IMR-90 (cell line): ENCODE measurements at regions not wholly inside any gene's neighbourhood (a gene's known extent, or its start where the extent isn't known, plus 50 kb on each side); places are given as distances from the start of the nearest gene placed in this dataset.

Experiments used
- BHLHE40 ChIP-seq: fragments of 150-350 bp; IDR thresholded peaks from 2 replicates; pipeline ENCODE4 v1.6.1; 2016; ENCODE audit warnings: mild to moderate bottlenecking, low read depth, low read length
- CEBPB ChIP-seq: IDR thresholded peaks from 2 replicates; pipeline ENCODE4 v1.6.1; 2012; ENCODE audit warnings: low read depth, low read length, improper control_type of control experiment
- CTCF ChIP-seq: conservative IDR thresholded peaks from 2 replicates; pipeline ENCODE4 v1.5.1; 2012; ENCODE audit warnings: mild to moderate bottlenecking, low read depth, low read length, improper control_type of control experiment
- FOS ChIP-seq: fragments of 150-350 bp; IDR thresholded peaks from 2 replicates; pipeline ENCODE4 v1.6.1; 2016; ENCODE audit warnings: low read depth, low read length
- MAZ ChIP-seq: IDR thresholded peaks from 2 replicates; pipeline ENCODE4 v1.6.1; 2012; ENCODE audit warnings: low read depth, mild to moderate bottlenecking, low read length, improper control_type of control experiment, moderate library complexity, borderline replicate concordance
- POLR2A ChIP-seq: IDR thresholded peaks from 2 replicates; pipeline ENCODE4 v1.6.1; 2012; ENCODE audit warnings: mild to moderate bottlenecking, low read depth, low read length
- RAD21 ChIP-seq: IDR thresholded peaks from 2 replicates; pipeline ENCODE4 v1.6.1; 2012; ENCODE audit warnings: low read length, improper control_type of control experiment
- RCOR1 ChIP-seq: IDR thresholded peaks from 2 replicates; pipeline ENCODE4 v1.6.1; 2012; ENCODE audit warnings: mild to moderate bottlenecking, low read length, improper control_type of control experiment; ENCODE audit not compliant: insufficient replicate concordance
- RFX5 ChIP-seq: IDR thresholded peaks from 2 replicates; pipeline ENCODE4 v1.8.0; 2012; ENCODE audit warnings: low read depth, mild to moderate bottlenecking, low read length, moderate library complexity
- SMC3 ChIP-seq: fragments of 150-350 bp; IDR thresholded peaks from 2 replicates; pipeline ENCODE4 v1.6.1; 2016; ENCODE audit warnings: low read depth, mild to moderate bottlenecking, antibody characterized with exemption, low read length, moderate library complexity
- TF ChIP-seq, protein P1 (sequence below): fragments of 150-350 bp; IDR thresholded peaks from 2 replicates; pipeline ENCODE4 v1.6.1; 2017; ENCODE audit warnings: mild to moderate bottlenecking, antibody characterized with exemption, low read length, low read depth

- no peak for TF ChIP-seq CTCF
- no peak for TF ChIP-seq POLR2A
- no peak for TF ChIP-seq MAZ
- TF ChIP-seq RFX5 = no peak
- TF ChIP-seq SMC3 = no peak
- TF ChIP-seq CEBPB = no peak
- TF ChIP-seq RAD21 = no peak
- no peak for TF ChIP-seq BHLHE40
- TF ChIP-seq, protein P1, sequence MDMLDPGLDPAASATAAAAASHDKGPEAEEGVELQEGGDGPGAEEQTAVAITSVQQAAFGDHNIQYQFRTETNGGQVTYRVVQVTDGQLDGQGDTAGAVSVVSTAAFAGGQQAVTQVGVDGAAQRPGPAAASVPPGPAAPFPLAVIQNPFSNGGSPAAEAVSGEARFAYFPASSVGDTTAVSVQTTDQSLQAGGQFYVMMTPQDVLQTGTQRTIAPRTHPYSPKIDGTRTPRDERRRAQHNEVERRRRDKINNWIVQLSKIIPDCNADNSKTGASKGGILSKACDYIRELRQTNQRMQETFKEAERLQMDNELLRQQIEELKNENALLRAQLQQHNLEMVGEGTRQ = no peak
- no peak for TF ChIP-seq RCOR1
- TF ChIP-seq FOS = no peak
Measured at GRCh38 chr21:14754259-14754604, 208.1 kb upstream of the SAMSN1 start.
